HepG2 (cell line): ENCODE measurements at regions not wholly inside any gene's neighbourhood (a gene's known extent, or its start where the extent isn't known, plus 50 kb on each side); places are given as distances from the start of the nearest gene placed in this dataset.

Experiments used
- ATAC-seq: fragments of 200-7000 bp; cut with Tn5 transposase; 3 replicates; pipeline ENCODE4 v1.9.1; 2020; ENCODE audit warnings: mild to moderate bottlenecking, moderate library complexity
- BruUV-seq: library from RNA; stranded (reverse); fragments of 400-500 nt; replicated peaks from 2 replicates; lab custom pipeline; 2021; lab: Mats Ljungman, UMichigan
- CTCF ChIA-PET: fragments of 300-600 bp; formaldehyde crosslinking; extraction: SDS; loops from one replicate; lab custom pipeline; 2021; ENCODE audit warnings: low total read pairs, inconsistent platforms, low intra/inter-chr PET ratio; lab: Yijun Ruan, JAX
- POLR2A ChIA-PET: fragments of 350-600 bp; sonication (Branson Sonifier 250); formaldehyde crosslinking; loops from one replicate; lab custom pipeline; 2020; ENCODE audit warnings: antibody characterized with exemption, inconsistent platforms; lab: Yijun Ruan, JAX
- DNase-seq: peaks from one replicate; pipeline ENCODE4 v3.0.0-alpha.2; 2015; ENCODE audit warnings: low spot score
- FAIRE-seq: peaks from 3 replicates; lab custom pipeline; 2011; peaks lifted over from hg19 to GRCh38; lab: Jason Lieb, UNC
- H2AFZ ChIP-seq: one replicate; pipeline ENCODE4 v1.6.1; 2011; ENCODE audit warnings: low read length, inconsistent platforms
- H3K27ac ChIP-seq: fragments of 300-600 bp; 3 replicates; pipeline ENCODE4 v1.8.0; 2011; ENCODE audit warnings: mixed run types, mild to moderate bottlenecking, mixed read lengths, low read length, inconsistent platforms; ENCODE audit not compliant: insufficient read depth; ENCODE audit errors: extremely low read length
- H3K27me3 ChIP-seq, 2 experiments: fragments of 200-600 bp in 1 of 2; 2 replicates in 1 of 2; 3 replicates in 1 of 2; pipeline versions ENCODE4 v1.6.0 to v1.8.0; 2011; ENCODE audit warnings: low read length in 2 of 2, mild to moderate bottlenecking in 2 of 2, moderate library complexity in 2 of 2, inconsistent platforms in 1 of 2; ENCODE audit not compliant: insufficient read depth in 2 of 2, control insufficient read depth in 1 of 2
- H3K36me3 ChIP-seq, 2 experiments: fragments of 200-600 bp in 1 of 2; replicated peaks in 1 of 2; 2 replicates in 1 of 2; 3 replicates in 1 of 2; pipeline versions ENCODE4 v1.5.1 to v1.8.0; 2011; ENCODE audit warnings: low read length in 2 of 2, inconsistent platforms in 1 of 2; ENCODE audit not compliant: insufficient read depth in 2 of 2, control insufficient read depth in 1 of 2
- H3K4me1 ChIP-seq: 2 replicates; pipeline ENCODE4 v1.5.1; 2012; ENCODE audit warnings: low read length, inconsistent platforms; ENCODE audit not compliant: insufficient read depth
- H3K4me2 ChIP-seq: 2 replicates; pipeline ENCODE4 v1.6.0; 2011; ENCODE audit warnings: low read depth, low read length, inconsistent platforms
- H3K4me3 ChIP-seq, 3 experiments: fragments of 200-600 bp in 1 of 3; sonication (generic), shearing (Covaris generic) in 1 of 3; replicated peaks in 1 of 3; 2 replicates each; pipeline ENCODE4 v1.5.1; 2011 to 2016; ENCODE audit warnings: low read length in 3 of 3, inconsistent platforms in 2 of 3, low read depth in 2 of 3, mild to moderate bottlenecking in 2 of 3, control low read depth in 1 of 3, mixed read lengths in 1 of 3; ENCODE audit not compliant: insufficient read depth in 1 of 3
- H3K79me2 ChIP-seq: one replicate; pipeline ENCODE4 v1.6.1; 2011; ENCODE audit warnings: low read length, inconsistent platforms; ENCODE audit not compliant: insufficient read depth
- H3K9ac ChIP-seq: 2 replicates; pipeline ENCODE4 v1.6.0; 2011; ENCODE audit warnings: mild to moderate bottlenecking, low read depth, low read length, inconsistent platforms; ENCODE audit not compliant: insufficient read depth
- H3K9me3 ChIP-seq: 2 replicates; pipeline ENCODE4 v1.5.1; 2012; ENCODE audit warnings: mild to moderate bottlenecking, low read length
- H4K20me1 ChIP-seq: 2 replicates; pipeline ENCODE4 v1.6.0; 2011; ENCODE audit warnings: inconsistent platforms, mild to moderate bottlenecking, low read length, moderate library complexity; ENCODE audit not compliant: insufficient read depth
- FLYWCH1 ChIP-seq: sonication (generic); formaldehyde crosslinking; IDR thresholded peaks from 2 replicates; pipeline ENCODE4 v1.8.1; 2023; ENCODE audit warnings: mild to moderate bottlenecking, missing genetic modification reagents
- FOXK1 ChIP-seq: sonication (generic); formaldehyde crosslinking; IDR thresholded peaks from 2 replicates; pipeline ENCODE4 v1.4.0; 2020; ENCODE audit warnings: low read depth, missing genetic modification reagents, borderline replicate concordance
- KLF13 ChIP-seq: sonication (generic); formaldehyde crosslinking; IDR thresholded peaks from 2 replicates; pipeline ENCODE4 v1.4.0; 2020; ENCODE audit warnings: mild to moderate bottlenecking, missing genetic modification reagents
- WIZ ChIP-seq: sonication (generic); formaldehyde crosslinking; IDR thresholded peaks from 2 replicates; pipeline ENCODE4 v1.5.1; 2020; ENCODE audit warnings: mild to moderate bottlenecking, missing genetic modification reagents
- ZNF777 ChIP-seq: sonication (generic); formaldehyde crosslinking; IDR thresholded peaks from 2 replicates; pipeline ENCODE4 v1.4.0; 2020; ENCODE audit warnings: missing genetic modification reagents
- ZSCAN21 ChIP-seq: sonication (generic); formaldehyde crosslinking; IDR thresholded peaks from 2 replicates; pipeline ENCODE4 v1.8.0; 2022; ENCODE audit warnings: mild to moderate bottlenecking, missing genetic modification reagents, moderate library complexity, borderline replicate concordance
- ZSCAN25 ChIP-seq: sonication (generic); formaldehyde crosslinking; IDR thresholded peaks from 2 replicates; pipeline ENCODE4 v1.8.0; 2022; ENCODE audit warnings: mild to moderate bottlenecking, missing genetic modification reagents
- WGBS: methylation state at CpG from one replicate; pipeline ENCODE4 v1.1.6; 2017; ENCODE audit warnings: low lambda C conversion rate; 5-methylcytosine and 5-hydroxymethylcytosine counted together
- in situ Hi-C: cut with HindIII; loops from 2 replicates; pipeline ENCODE4 v1.10.0; 2017; ENCODE audit warnings: low pct_unique_long_range_greater_than_20kb; ENCODE audit not compliant: extremely low pct_ligation_motif_present
- intact Hi-C: fragments of 100-400 bp; cut with micrococcal nuclease; formaldehyde crosslinking; loops from one replicate; pipeline ENCODE4 v1.10.0; 2022; ENCODE audit not compliant: unreplicated experiment
- TF ChIP-seq, protein P1 (sequence below): sonication (generic); formaldehyde crosslinking; IDR thresholded peaks from 2 replicates; pipeline ENCODE4 v1.5.0; 2020; ENCODE audit warnings: mild to moderate bottlenecking, missing genetic modification reagents
- TF ChIP-seq, protein P2 (sequence below), 2 experiments: fragments of 450-650 bp in 1 of 2; sonication (generic) in 1 of 2; formaldehyde crosslinking; IDR thresholded peaks; 2 replicates each; pipeline versions ENCODE4 v1.5.0 to v1.8.0; 2020 to 2022; ENCODE audit warnings: mild to moderate bottlenecking in 1 of 2, missing genetic modification reagents in 1 of 2
- TF ChIP-seq, protein P3 (sequence below): IDR thresholded peaks from 2 replicates; pipeline ENCODE4 v1.6.1; 2012; ENCODE audit warnings: inconsistent platforms

DNA sequence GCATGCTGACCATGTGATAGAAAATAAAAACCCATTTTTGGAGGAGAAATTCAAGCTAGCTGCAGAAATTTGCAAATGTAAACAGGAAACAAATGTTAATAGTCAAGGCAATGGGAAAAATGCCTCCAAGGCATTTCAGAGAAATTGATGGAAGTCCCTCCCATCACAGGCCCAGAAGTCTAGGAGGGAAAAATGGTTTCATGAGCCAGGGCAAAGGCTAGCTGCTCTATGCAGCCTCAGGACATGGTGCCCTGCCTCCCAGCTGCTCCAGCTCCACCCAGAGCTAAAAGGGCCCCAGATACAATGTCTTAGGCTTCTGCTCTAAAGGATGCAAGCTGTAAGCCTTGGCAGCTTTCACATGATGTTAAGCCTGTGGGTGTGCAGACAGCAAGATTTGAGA lies 1419.4 kb upstream of the CELF4 start:
- no peak for ATAC-seq
- no peaks in the 10 kb centered on the region for H3K27me3 ChIP-seq
- no peak overlapping the region for H2AFZ ChIP-seq
- no peaks in the 10 kb centered on the region for H3K4me1 ChIP-seq
- no TSS peak for BruUV-seq
- FAIRE-seq = no peak
- no peak overlapping the region for H3K9ac ChIP-seq
- intact Hi-C loops (no loop called here), in situ Hi-C loops (no loop called here)
- TF ChIP-seq ZNF777 (CRISPR knock-in tag) (no peak), WIZ (CRISPR knock-in tag) (no peak), ZSCAN25 (CRISPR knock-in tag) (no peak), FOXK1 (CRISPR knock-in tag) (no peak), KLF13 (CRISPR knock-in tag) (no peak), FLYWCH1 (CRISPR knock-in tag) (no peak), ZSCAN21 (CRISPR knock-in tag) (no peak)
- TF ChIP-seq, protein P1, sequence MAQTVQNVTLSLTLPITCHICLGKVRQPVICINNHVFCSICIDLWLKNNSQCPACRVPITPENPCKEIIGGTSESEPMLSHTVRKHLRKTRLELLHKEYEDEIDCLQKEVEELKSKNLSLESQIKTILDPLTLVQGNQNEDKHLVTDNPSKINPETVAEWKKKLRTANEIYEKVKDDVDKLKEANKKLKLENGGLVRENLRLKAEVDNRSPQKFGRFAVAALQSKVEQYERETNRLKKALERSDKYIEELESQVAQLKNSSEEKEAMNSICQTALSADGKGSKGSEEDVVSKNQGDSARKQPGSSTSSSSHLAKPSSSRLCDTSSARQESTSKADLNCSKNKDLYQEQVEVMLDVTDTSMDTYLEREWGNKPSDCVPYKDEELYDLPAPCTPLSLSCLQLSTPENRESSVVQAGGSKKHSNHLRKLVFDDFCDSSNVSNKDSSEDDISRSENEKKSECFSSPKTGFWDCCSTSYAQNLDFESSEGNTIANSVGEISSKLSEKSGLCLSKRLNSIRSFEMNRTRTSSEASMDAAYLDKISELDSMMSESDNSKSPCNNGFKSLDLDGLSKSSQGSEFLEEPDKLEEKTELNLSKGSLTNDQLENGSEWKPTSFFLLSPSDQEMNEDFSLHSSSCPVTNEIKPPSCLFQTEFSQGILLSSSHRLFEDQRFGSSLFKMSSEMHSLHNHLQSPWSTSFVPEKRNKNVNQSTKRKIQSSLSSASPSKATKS = no peak
- no peaks in the 10 kb centered on the region for H4K20me1 ChIP-seq
- POLR2A ChIA-PET = no interaction called here
- no peaks in the 10 kb centered on the region for H3K79me2 ChIP-seq
- CTCF ChIA-PET = no interaction called here
- H3K4me3 ChIP-seq = no peak overlapping the region
- no peak for DNase-seq
- no peaks in the 10 kb centered on the region for H3K36me3 ChIP-seq
- no peaks in the 10 kb centered on the region for H3K9me3 ChIP-seq
- no peak overlapping the region for H3K27ac ChIP-seq
- H3K4me2 ChIP-seq = no peak overlapping the region

DNA sequence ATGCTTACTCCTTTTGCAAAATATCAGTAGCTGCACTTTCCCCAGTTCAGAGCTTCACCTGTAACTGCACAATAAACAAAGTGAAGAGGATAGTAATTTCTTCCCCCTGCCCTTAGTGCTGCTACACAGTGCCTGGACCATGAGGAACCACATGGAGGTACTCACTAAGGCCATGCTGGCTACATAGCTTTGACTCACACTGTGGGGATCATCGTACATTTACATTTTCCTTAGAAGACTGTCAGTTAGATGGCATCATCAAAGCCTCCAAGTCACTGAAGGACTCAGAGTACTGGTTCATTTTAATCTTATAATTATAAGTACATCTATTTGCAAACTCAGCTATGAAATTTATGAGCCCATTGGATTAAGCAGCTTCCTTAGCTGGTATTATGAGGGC lies 1416.5 kb upstream of the CELF4 start:
- intact Hi-C loops = no loop called here
- no peak for FAIRE-seq
- H3K27ac ChIP-seq = no peak overlapping the region
- CTCF ChIA-PET = no interaction called here
- no peaks in the 10 kb centered on the region for H3K4me1 ChIP-seq
- H3K79me2 ChIP-seq = no peaks in the 10 kb centered on the region
- BruUV-seq = no TSS peak
- DNase-seq = no peak
- ATAC-seq = no peak
- H3K9ac ChIP-seq = no peak overlapping the region
- TF ChIP-seq, protein P2, sequence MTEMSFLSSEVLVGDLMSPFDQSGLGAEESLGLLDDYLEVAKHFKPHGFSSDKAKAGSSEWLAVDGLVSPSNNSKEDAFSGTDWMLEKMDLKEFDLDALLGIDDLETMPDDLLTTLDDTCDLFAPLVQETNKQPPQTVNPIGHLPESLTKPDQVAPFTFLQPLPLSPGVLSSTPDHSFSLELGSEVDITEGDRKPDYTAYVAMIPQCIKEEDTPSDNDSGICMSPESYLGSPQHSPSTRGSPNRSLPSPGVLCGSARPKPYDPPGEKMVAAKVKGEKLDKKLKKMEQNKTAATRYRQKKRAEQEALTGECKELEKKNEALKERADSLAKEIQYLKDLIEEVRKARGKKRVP (CRISPR knock-in tag; IDR thresholded peaks at IDR 0.05) = no peak
- TF ChIP-seq, protein P3, sequence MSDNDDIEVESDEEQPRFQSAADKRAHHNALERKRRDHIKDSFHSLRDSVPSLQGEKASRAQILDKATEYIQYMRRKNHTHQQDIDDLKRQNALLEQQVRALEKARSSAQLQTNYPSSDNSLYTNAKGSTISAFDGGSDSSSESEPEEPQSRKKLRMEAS = no peak
- TF ChIP-seq, all 625 proteins: peak for 0
- H3K4me3 ChIP-seq = no peak overlapping the region
- H3K9me3 ChIP-seq = no peaks in the 10 kb centered on the region
- WGBS = 6% methylated on average over 1 of the region's 1 CpG
- no peaks in the 10 kb centered on the region for H3K36me3 ChIP-seq
- in situ Hi-C loops = no loop called here
- no peaks in the 10 kb centered on the region for H4K20me1 ChIP-seq
- POLR2A ChIA-PET = no interaction called here
- H2AFZ ChIP-seq = no peak overlapping the region
- H3K4me2 ChIP-seq = no peak overlapping the region
- no peaks in the 10 kb centered on the region for H3K27me3 ChIP-seq
